Cardiac muscle cell (in vitro differentiated cells and primary cell): ENCODE measurements at regions not wholly inside any gene's neighbourhood (a gene's known extent, or its start where the extent isn't known, plus 50 kb on each side); places are given as distances from the start of the nearest gene placed in this dataset.

Experiments used
- DNase-seq, 2 donors: peaks; one replicate each; pipeline versions ENCODE4 v3.0.0 to v3.0.0-alpha.2; 2010 to 2017; ENCODE audit warnings: low read depth in 1 of 2, low spot score in 1 of 2
- H3K27ac ChIP-seq: fragments of 200-600 bp; sonication (generic); 2 replicates; pipeline ENCODE4 v1.5.1; 2016
- H3K27me3 ChIP-seq: fragments of 200-600 bp; sonication (generic); 2 replicates; pipeline ENCODE4 v1.6.0; 2016; ENCODE audit warnings: control low read depth
- H3K36me3 ChIP-seq: fragments of 200-600 bp; sonication (generic); 2 replicates; pipeline ENCODE4 v1.5.1; 2016; ENCODE audit warnings: control low read depth
- H3K4me1 ChIP-seq: fragments of 200-600 bp; sonication (generic); 2 replicates; pipeline ENCODE4 v1.8.1; 2017; ENCODE audit warnings: low read depth, mild to moderate bottlenecking, mixed run types
- H3K4me3 ChIP-seq: fragments of 200-600 bp; sonication (generic); 2 replicates; pipeline ENCODE4 v1.5.1; 2016; ENCODE audit warnings: mild to moderate bottlenecking
- H3K9me3 ChIP-seq: fragments of 200-600 bp; sonication (generic); 2 replicates; pipeline ENCODE4 v1.5.1; 2017; ENCODE audit warnings: low read depth, mild to moderate bottlenecking, control low read depth
- TF ChIP-seq, protein P1 (sequence below): IDR thresholded peaks from 2 replicates; pipeline ENCODE4 v1.5.1; 2012; ENCODE audit warnings: low read depth, mild to moderate bottlenecking, low read length

DNA sequence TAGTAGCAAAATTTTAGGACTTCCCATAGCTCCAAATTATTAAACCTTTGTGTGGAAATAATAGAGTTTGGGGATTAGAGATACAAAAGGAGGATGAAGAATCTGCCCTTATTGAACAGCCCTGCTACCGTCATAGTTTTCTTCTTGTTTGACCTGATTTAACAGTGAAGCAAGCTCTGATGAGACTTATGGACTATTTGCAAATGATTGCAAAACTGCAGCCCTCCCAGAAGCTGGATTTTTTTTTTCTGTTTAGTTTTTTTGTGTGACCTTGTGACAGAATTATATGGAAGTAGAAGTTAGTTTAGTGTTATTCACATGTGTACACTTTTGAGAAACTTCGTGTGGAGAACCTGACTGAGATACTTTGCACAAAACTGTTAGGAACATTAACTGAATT lies 267.8 kb downstream of the KCNRG start:
- TF ChIP-seq, protein P1, sequence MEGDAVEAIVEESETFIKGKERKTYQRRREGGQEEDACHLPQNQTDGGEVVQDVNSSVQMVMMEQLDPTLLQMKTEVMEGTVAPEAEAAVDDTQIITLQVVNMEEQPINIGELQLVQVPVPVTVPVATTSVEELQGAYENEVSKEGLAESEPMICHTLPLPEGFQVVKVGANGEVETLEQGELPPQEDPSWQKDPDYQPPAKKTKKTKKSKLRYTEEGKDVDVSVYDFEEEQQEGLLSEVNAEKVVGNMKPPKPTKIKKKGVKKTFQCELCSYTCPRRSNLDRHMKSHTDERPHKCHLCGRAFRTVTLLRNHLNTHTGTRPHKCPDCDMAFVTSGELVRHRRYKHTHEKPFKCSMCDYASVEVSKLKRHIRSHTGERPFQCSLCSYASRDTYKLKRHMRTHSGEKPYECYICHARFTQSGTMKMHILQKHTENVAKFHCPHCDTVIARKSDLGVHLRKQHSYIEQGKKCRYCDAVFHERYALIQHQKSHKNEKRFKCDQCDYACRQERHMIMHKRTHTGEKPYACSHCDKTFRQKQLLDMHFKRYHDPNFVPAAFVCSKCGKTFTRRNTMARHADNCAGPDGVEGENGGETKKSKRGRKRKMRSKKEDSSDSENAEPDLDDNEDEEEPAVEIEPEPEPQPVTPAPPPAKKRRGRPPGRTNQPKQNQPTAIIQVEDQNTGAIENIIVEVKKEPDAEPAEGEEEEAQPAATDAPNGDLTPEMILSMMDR, result no peak
- Histone ChIP-seq H3K27me3 (no peaks in the 10 kb centered on the region), H3K4me3 (no peak overlapping the region), H3K27ac (no peak overlapping the region), H3K9me3 (no peaks in the 10 kb centered on the region), H3K36me3 (no peaks in the 10 kb centered on the region), H3K4me1 (peaks cover 10% of the 10 kb centered on the region)
- no peak for DNase-seq

DNA sequence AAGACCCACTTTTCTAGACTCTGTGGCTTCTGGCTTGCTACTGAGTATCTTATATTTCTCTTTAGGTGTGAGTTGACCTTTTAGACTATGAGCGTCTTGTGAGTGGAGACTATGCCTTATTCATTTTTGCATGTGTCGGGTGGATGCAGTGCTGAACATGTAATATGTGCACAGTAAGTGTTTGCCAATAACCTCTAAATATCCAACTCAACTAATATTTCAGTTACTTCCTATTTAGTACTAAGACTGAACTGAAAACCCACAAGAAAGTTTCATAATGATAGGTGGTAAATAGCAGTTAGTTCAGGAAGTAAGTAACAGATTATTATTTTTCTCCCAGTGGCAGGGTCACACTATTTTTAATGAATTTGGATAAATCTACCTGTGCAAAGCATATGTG lies 269.3 kb downstream of the KCNRG start:
- H3K4me1 ChIP-seq, result peaks cover 10% of the 10 kb centered on the region
- DNase-seq, result no peak
- H3K27ac ChIP-seq, result no peak overlapping the region
- TF ChIP-seq, protein P1, result no peak
- H3K36me3 ChIP-seq, result no peaks in the 10 kb centered on the region
- H3K4me3 ChIP-seq, result no peak overlapping the region
- no peaks in the 10 kb centered on the region for H3K9me3 ChIP-seq
- no peaks in the 10 kb centered on the region for H3K27me3 ChIP-seq

DNA sequence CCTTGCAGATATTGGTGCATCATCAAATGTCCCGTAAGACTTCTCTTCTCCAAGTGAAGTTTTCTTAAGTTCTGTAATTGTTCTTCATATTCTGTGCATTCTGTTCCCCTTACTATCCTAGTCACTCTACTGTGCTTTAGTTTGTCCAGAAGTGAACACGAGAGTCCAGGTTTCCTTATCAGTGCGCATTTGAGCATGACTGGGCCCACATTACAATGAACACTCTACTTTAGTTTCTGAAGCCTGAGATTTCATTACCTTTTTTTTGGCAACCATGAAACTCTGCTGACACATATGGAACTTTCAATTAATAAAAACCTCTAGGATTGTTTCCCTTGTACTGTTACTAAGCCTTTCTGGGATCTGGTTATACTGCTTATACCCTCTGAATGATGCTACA lies 270.0 kb downstream of the KCNRG start:
- TF ChIP-seq, protein P1, result no peak
- no peak overlapping the region for H3K4me3 ChIP-seq
- peaks cover 10% of the 10 kb centered on the region for H3K4me1 ChIP-seq
- no peaks in the 10 kb centered on the region for H3K27me3 ChIP-seq
- H3K9me3 ChIP-seq, result no peaks in the 10 kb centered on the region
- no peak overlapping the region for H3K27ac ChIP-seq
- no peak for DNase-seq
- H3K36me3 ChIP-seq, result no peaks in the 10 kb centered on the region

DNA sequence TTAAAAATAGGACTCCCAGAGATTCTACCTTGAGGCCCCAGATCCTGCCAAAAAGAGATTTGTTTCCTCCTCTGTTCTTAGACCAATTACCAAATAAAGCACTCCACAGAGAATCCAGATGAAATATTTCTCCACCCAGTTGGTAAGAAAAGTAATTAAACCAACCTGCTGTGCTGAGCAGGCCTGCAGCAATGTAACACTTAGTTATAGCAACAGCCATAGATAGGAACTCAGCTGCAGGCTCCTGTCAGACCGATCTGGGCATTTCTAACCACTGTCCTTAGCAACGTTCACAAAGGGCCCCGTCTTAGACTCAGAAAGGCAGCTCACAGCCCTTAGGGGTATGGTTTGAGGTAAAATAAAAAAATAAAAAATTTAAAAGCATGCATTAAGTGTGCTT lies 271.1 kb downstream of the KCNRG start:
- Histone ChIP-seq H3K36me3 (no peaks in the 10 kb centered on the region), H3K4me3 (no peak overlapping the region), H3K4me1 (peaks cover 10% of the 10 kb centered on the region), H3K27ac (peak overlapping the region; percentile 32), H3K9me3 (no peaks in the 10 kb centered on the region), H3K27me3 (no peaks in the 10 kb centered on the region)
- DNase-seq, result peak in 1 of 2 donors; percentile 23
- TF ChIP-seq, protein P1, result no peak

DNA sequence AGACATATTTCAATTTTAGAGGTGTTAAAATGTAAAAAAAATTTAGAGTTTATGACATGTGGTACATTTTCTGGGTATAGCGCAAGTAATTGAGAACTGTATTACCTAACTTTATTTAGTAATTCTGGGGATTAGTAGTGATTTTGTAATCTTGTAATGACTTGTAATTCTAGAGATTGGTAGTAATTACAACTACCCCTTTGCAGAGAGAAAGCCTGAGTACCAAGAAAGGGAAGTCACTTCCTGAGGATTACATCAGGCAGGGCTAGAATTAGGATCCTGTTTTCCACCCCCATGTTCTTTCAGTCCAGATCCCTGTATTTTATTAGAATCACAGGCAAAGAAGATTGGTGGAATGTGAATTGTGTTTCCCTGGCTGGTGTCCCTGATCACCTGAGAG lies 274.9 kb downstream of the KCNRG start:
- Histone ChIP-seq H3K27me3 (no peaks in the 10 kb centered on the region), H3K4me1 (peaks cover 10% of the 10 kb centered on the region), H3K27ac (no peak overlapping the region), H3K9me3 (no peaks in the 10 kb centered on the region), H3K36me3 (no peaks in the 10 kb centered on the region), H3K4me3 (no peak overlapping the region)
- TF ChIP-seq, protein P1, result no peak
- DNase-seq, result no peak

DNA sequence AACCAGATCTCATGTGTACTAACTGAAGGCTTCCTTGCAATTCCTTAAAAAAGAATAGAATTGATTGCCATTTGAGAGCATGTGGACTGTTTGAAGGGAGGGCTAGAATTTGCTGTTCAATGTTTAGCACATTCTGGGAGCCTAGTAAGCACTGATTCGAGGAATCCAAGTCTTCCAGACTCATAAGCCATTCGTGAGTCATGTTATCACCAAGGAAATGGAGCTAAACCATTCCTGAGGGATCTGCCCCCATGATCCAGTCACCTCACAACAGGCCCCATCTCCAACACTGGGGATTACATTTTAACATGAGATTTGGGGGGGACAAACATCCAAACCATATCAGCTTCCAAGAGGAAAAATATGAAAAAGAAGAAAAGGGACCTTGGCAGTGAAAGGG lies 276.4 kb downstream of the KCNRG start:
- peak in 1 of 2 donors; percentile 13 for DNase-seq
- no peaks in the 10 kb centered on the region for H3K36me3 ChIP-seq
- no peaks in the 10 kb centered on the region for H3K9me3 ChIP-seq
- no peaks in the 10 kb centered on the region for H3K27me3 ChIP-seq
- no peak overlapping the region for H3K4me3 ChIP-seq
- TF ChIP-seq, protein P1, result no peak
- peaks cover 4% of the 10 kb centered on the region for H3K4me1 ChIP-seq
- no peak overlapping the region for H3K27ac ChIP-seq
